NCI-H2029 (cell line): ENCODE measurements at regions not wholly inside any gene's neighbourhood (a gene's known extent, or its start where the extent isn't known, plus 50 kb on each side); places are given as distances from the start of the nearest gene placed in this dataset.
"Not testable (repeated sequence)": the region's sequence is repeated elsewhere in the genome, so short reads cannot be mapped to it uniquely, and the experiment has no call there.

Experiments used
- DNase-seq: peaks from one replicate; lab custom pipeline; 2025; lab: John Stamatoyannopoulos, UW

- no peak for DNase-seq
Measured at GRCh38 chr13:52931131-52931530, 82.7 kb upstream of the PCDH8 start.

- no peak for DNase-seq
Measured at GRCh38 chr13:52929846-52930245, 81.4 kb upstream of the PCDH8 start.

- DNase-seq, result no peak
Measured at GRCh38 chr13:52926971-52927370, 78.5 kb upstream of the PCDH8 start.

GRCh38 chr13:52925775-52926285, 77.4 kb upstream of the PCDH8 start:
- no peak for DNase-seq

GRCh38 chr13:52925251-52925650, 76.8 kb upstream of the PCDH8 start:
- no peak for DNase-seq

GRCh38 chr13:52924289-52925148, 76.1 kb upstream of the PCDH8 start:
- no peak for DNase-seq

GRCh38 chr13:52922961-52923360, 74.5 kb upstream of the PCDH8 start:
- DNase-seq, result no peak

GRCh38 chr13:52921194-52921593, 72.8 kb upstream of the PCDH8 start:
- no peak for DNase-seq

GRCh38 chr13:52916486-52916990, 68.1 kb upstream of the PCDH8 start:
- DNase-seq, result no peak

GRCh38 chr13:52911340-52911739, 62.9 kb upstream of the PCDH8 start:
- DNase-seq, result no peak

- not testable (repeated sequence) for DNase-seq
Measured at GRCh38 chr13:52910318-52910717, 61.9 kb upstream of the PCDH8 start.

GRCh38 chr13:52906122-52906903, 57.9 kb upstream of the PCDH8 start:
- no peak for DNase-seq

- no peak for DNase-seq
Measured at GRCh38 chr13:52905701-52906100, 57.3 kb upstream of the PCDH8 start.

- no peak for DNase-seq
Measured at GRCh38 chr13:52903320-52903719, 54.9 kb upstream of the PCDH8 start.

- DNase-seq, result no peak
Measured at GRCh38 chr13:52899206-52899605, 50.8 kb upstream of the PCDH8 start.
